HL-60 (cell line): ENCODE measurements at regions not wholly inside any gene's neighbourhood (a gene's known extent, or its start where the extent isn't known, plus 50 kb on each side); places are given as distances from the start of the nearest gene placed in this dataset.

ENCODE experiments used
- CTCF ChIP-seq: IDR thresholded peaks from one replicate; pipeline ENCODE4 v1.5.1; 2011; ENCODE audit warnings: low read length, control low read depth, inconsistent platforms; ENCODE audit not compliant: insufficient read depth
- GABPA ChIP-seq: IDR thresholded peaks from 2 replicates; pipeline ENCODE4 v1.6.1; 2012; ENCODE audit warnings: low read depth
- POLR2AphosphoS5 ChIP-seq: IDR thresholded peaks from 2 replicates; pipeline ENCODE4 v1.6.1; 2012; ENCODE audit warnings: low read depth
- REST ChIP-seq: IDR thresholded peaks from 2 replicates; pipeline ENCODE4 v1.6.1; 2012; ENCODE audit warnings: low read depth; ENCODE audit not compliant: insufficient replicate concordance
- SPI1 ChIP-seq: IDR thresholded peaks from 2 replicates; pipeline ENCODE4 v1.6.1; 2012; ENCODE audit warnings: low read depth, mild to moderate bottlenecking, borderline replicate concordance

GRCh38 chr9:103167530-103167929, 172.4 kb downstream of the CYLC2 start:
- TF ChIP-seq SPI1 (no peak), CTCF (no peak), POLR2AphosphoS5 (no peak), GABPA (no peak), REST (no peak)
